SK-N-SH (cell line): ENCODE measurements at regions not wholly inside any gene's neighbourhood (a gene's known extent, or its start where the extent isn't known, plus 50 kb on each side); places are given as distances from the start of the nearest gene placed in this dataset.

Source experiments
- CTCF ChIP-seq: fragments of 200-600 bp; sonication (generic); IDR thresholded peaks from 2 replicates; pipeline ENCODE4 v1.6.1; 2017; ENCODE audit warnings: antibody characterized with exemption, mild to moderate bottlenecking, moderate library complexity
- EP300 ChIP-seq, 2 experiments: IDR thresholded peaks; 2 replicates each; pipeline versions ENCODE4 v1.4.0 to v1.6.1; 2012; ENCODE audit warnings: borderline replicate concordance in 1 of 2, low read depth in 1 of 2, low read length in 1 of 2
- EZH2phosphoT487 ChIP-seq: fragments of 200-600 bp; sonication (generic); IDR thresholded peaks from 2 replicates; pipeline ENCODE4 v1.6.1; 2017; ENCODE audit warnings: low read depth, mixed run types, mild to moderate bottlenecking, antibody characterized with exemption, moderate library complexity, borderline replicate concordance
- JUND ChIP-seq: IDR thresholded peaks from 2 replicates; pipeline ENCODE4 v1.4.0; 2012
- NRF1 ChIP-seq: IDR thresholded peaks from 2 replicates; pipeline ENCODE4 v1.6.1; 2012; ENCODE audit warnings: low read depth, mild to moderate bottlenecking, low read length
- PBX3 ChIP-seq: IDR thresholded peaks from 2 replicates; pipeline ENCODE4; 2012
- POLR2AphosphoS5 ChIP-seq: IDR thresholded peaks from 2 replicates; pipeline ENCODE4 v1.6.1; 2012; ENCODE audit warnings: low read depth, low read length
- SMC3 ChIP-seq: IDR thresholded peaks from 2 replicates; pipeline ENCODE4 v1.6.1; 2012; ENCODE audit warnings: low read depth, low read length, improper control_type of control experiment
- USF2 ChIP-seq: fragments of 150-350 bp; IDR thresholded peaks from 2 replicates; pipeline ENCODE4 v1.6.1; 2017; ENCODE audit warnings: antibody characterized with exemption, low read length, low read depth, borderline replicate concordance
- YY1 ChIP-seq: IDR thresholded peaks from 2 replicates; pipeline ENCODE4 v1.4.0; 2012; ENCODE audit warnings: low read depth, mild to moderate bottlenecking

GRCh38 chr15:47640901-47641300, 76.4 kb upstream of the SEMA6D start:
- TF ChIP-seq SMC3 = no peak
- TF ChIP-seq YY1 = no peak
- TF ChIP-seq CTCF = no peak
- no peak for TF ChIP-seq NRF1
- TF ChIP-seq JUND = no peak
- TF ChIP-seq PBX3 = no peak
- no peak for TF ChIP-seq POLR2AphosphoS5
- TF ChIP-seq EP300 (IDR thresholded peaks at IDR 0.05; ENCODE audit: borderline replicate concordance in 1 of 2, low read depth in 1 of 2, low read length in 1 of 2) = no peak
- no peak for TF ChIP-seq USF2
- TF ChIP-seq EZH2phosphoT487 = no peak
